Stimulated activated CD4-positive, alpha-beta T cell treated with anti-CD3 and anti-CD28 coated beads, Interleukin-4, amount 100 ng/mL, for 24 hours (primary cell): ENCODE measurements at regions not wholly inside any gene's neighbourhood (a gene's known extent, or its start where the extent isn't known, plus 50 kb on each side); places are given as distances from the start of the nearest gene placed in this dataset.

Experiments used
- DNase-seq: peaks from one replicate; pipeline ENCODE4 v3.0.0-alpha.2; 2020

- no peak for DNase-seq
These were observed 236.5 kb downstream of the C16orf95 start for GRCh38 chr16:87080571-87081167.

GRCh38 chr16:87085441-87085840 lies 231.8 kb downstream of the C16orf95 start:
- DNase-seq, result no peak

- DNase-seq, result no peak
These were observed 231.0 kb downstream of the C16orf95 start for GRCh38 chr16:87086156-87086555.

- DNase-seq, result no peak
These were observed 230.6 kb downstream of the C16orf95 start for GRCh38 chr16:87086575-87086974.

- no peak for DNase-seq
These were observed 224.2 kb downstream of the C16orf95 start for GRCh38 chr16:87092958-87093357.

GRCh38 chr16:87093804-87094555 lies 223.2 kb downstream of the C16orf95 start:
- no peak for DNase-seq

- DNase-seq, result no peak
These were observed 222.7 kb downstream of the C16orf95 start for GRCh38 chr16:87094556-87094865.

GRCh38 chr16:87095271-87095670 lies 221.9 kb downstream of the C16orf95 start:
- DNase-seq, result no peak

GRCh38 chr16:87096746-87097333 lies 220.4 kb downstream of the C16orf95 start:
- DNase-seq, result no peak

GRCh38 chr16:87098361-87098760 lies 218.8 kb downstream of the C16orf95 start:
- DNase-seq, result no peak

- no peak for DNase-seq
These were observed 218.0 kb downstream of the C16orf95 start for GRCh38 chr16:87098976-87099720.

GRCh38 chr16:87100306-87101058 lies 216.7 kb downstream of the C16orf95 start:
- no peak for DNase-seq

- DNase-seq, result no peak
These were observed 215.3 kb downstream of the C16orf95 start for GRCh38 chr16:87101903-87102302.

GRCh38 chr16:87107201-87107600 lies 210.0 kb downstream of the C16orf95 start:
- no peak for DNase-seq

GRCh38 chr16:87108278-87108677 lies 208.9 kb downstream of the C16orf95 start:
- DNase-seq, result no peak

- no peak for DNase-seq
These were observed 208.3 kb downstream of the C16orf95 start for GRCh38 chr16:87108941-87109340.

GRCh38 chr16:87114832-87115231 lies 202.4 kb downstream of the C16orf95 start:
- DNase-seq, result no peak

GRCh38 chr16:87115646-87116045 lies 201.5 kb downstream of the C16orf95 start:
- DNase-seq, result no peak

GRCh38 chr16:87117936-87118335 lies 199.3 kb downstream of the C16orf95 start:
- no peak for DNase-seq

- no peak for DNase-seq
These were observed 198.0 kb downstream of the C16orf95 start for GRCh38 chr16:87119168-87119567.

GRCh38 chr16:87119748-87120147 lies 197.4 kb downstream of the C16orf95 start:
- no peak for DNase-seq

- DNase-seq, result no peak
These were observed 195.4 kb downstream of the C16orf95 start for GRCh38 chr16:87121816-87122215.
